DND-41 (cell line): ENCODE measurements at regions not wholly inside any gene's neighbourhood (a gene's known extent, or its start where the extent isn't known, plus 50 kb on each side); places are given as distances from the start of the nearest gene placed in this dataset.
"Not testable (repeated sequence)": the region's sequence is repeated elsewhere in the genome, so short reads cannot be mapped to it uniquely, and the experiment has no call there.

Experiments used
- ATAC-seq: fragments of 200-7000 bp; cut with Tn5 transposase; 3 replicates; pipeline ENCODE4 v1.9.1; 2021; ENCODE audit warnings: low read depth; ENCODE audit not compliant: insufficient read depth
- DNase-seq: peaks from one replicate; pipeline ENCODE4 v3.0.0-alpha.2; 2020
- H2AFZ ChIP-seq: 2 replicates; pipeline ENCODE4 v1.6.0; 2012; ENCODE audit warnings: low read depth, low read length
- H3K27ac ChIP-seq: 2 replicates; pipeline ENCODE4 v1.5.1; 2012; ENCODE audit warnings: low read length, inconsistent platforms
- H3K27me3 ChIP-seq: fragments of 200-600 bp; sonication (generic); 2 replicates; pipeline ENCODE4 v1.6.0; 2012; ENCODE audit warnings: low read length, mild to moderate bottlenecking, inconsistent platforms; ENCODE audit not compliant: insufficient read depth, poor library complexity
- H3K36me3 ChIP-seq: 2 replicates; pipeline ENCODE4 v1.5.1; 2012; ENCODE audit warnings: low read length, inconsistent platforms; ENCODE audit not compliant: insufficient read depth
- H3K4me1 ChIP-seq: 2 replicates; pipeline ENCODE4 v1.5.1; 2012; ENCODE audit warnings: mild to moderate bottlenecking, low read length; ENCODE audit not compliant: insufficient read depth
- H3K4me2 ChIP-seq: 2 replicates; pipeline ENCODE4 v1.6.0; 2012; ENCODE audit warnings: mild to moderate bottlenecking, moderate library complexity, low read length, inconsistent platforms; ENCODE audit not compliant: insufficient read depth
- H3K4me3 ChIP-seq, 2 experiments: fragments of 200-600 bp in 1 of 2; shearing (Covaris generic) in 1 of 2; 2 replicates each; pipeline ENCODE4 v1.5.1; 2012 to 2016; ENCODE audit warnings: inconsistent platforms in 2 of 2, low read length in 2 of 2, mild to moderate bottlenecking in 2 of 2, low read depth in 1 of 2, moderate library complexity in 1 of 2
- H3K79me2 ChIP-seq: 2 replicates; pipeline ENCODE4 v1.6.0; 2012; ENCODE audit warnings: low read length, inconsistent platforms; ENCODE audit not compliant: insufficient read depth
- H3K9ac ChIP-seq: 2 replicates; pipeline ENCODE4 v1.6.0; 2012; ENCODE audit warnings: low read depth, mild to moderate bottlenecking, inconsistent platforms, low read length, moderate library complexity
- H3K9me3 ChIP-seq: 2 replicates; pipeline ENCODE4 v1.5.1; 2012; ENCODE audit warnings: low read length, moderate library complexity, mild to moderate bottlenecking, inconsistent platforms; ENCODE audit not compliant: insufficient read depth, severe bottlenecking
- H4K20me1 ChIP-seq: 2 replicates; pipeline ENCODE4 v1.6.0; 2012; ENCODE audit warnings: low read length; ENCODE audit not compliant: insufficient read depth
- EZH2 ChIP-seq: IDR thresholded peaks from 3 replicates; pipeline ENCODE4 v1.6.1; 2012; ENCODE audit warnings: borderline replicate concordance, low read depth, mild to moderate bottlenecking, moderate library complexity, low read length, inconsistent platforms; ENCODE audit not compliant: severe bottlenecking
- TF ChIP-seq, protein P1 (sequence below): IDR thresholded peaks from 2 replicates; pipeline ENCODE4 v1.5.1; 2012; ENCODE audit warnings: borderline replicate concordance, low read length, moderate library complexity, mild to moderate bottlenecking; ENCODE audit not compliant: poor library complexity, severe bottlenecking; ENCODE audit errors: extremely low read depth

- ATAC-seq = no peak
These were observed 86.9 kb upstream of the COPS8 start for GRCh38 chr2:236998758-236999157.

DNA sequence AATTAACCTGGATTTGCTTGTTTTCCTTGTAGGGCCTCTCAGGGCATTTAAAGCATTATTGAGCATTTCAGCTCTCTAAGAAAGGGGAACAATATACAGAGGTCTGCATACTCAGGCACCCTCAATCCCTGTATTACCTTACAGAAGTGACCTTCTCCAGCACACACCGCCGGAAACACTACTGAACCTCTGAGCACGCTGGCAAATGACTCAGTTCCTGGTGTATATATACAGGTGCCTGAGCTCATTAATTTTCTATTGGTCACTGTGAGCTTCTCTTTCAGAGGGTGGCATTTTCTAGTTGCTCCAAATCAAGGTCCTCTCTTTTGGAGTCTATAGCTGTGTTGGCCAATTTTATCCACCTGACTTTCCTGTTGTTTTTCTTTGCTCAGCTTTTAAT is 85.2 kb upstream of the COPS8 start:
- DNase-seq (no peak), ATAC-seq (no peak)
- no peaks in the 10 kb centered on the region for H3K36me3 ChIP-seq
- H3K27me3 ChIP-seq = peaks cover 2% of the 10 kb centered on the region
- no peaks in the 10 kb centered on the region for H4K20me1 ChIP-seq
- H3K4me2 ChIP-seq = no peak overlapping the region
- H3K79me2 ChIP-seq = no peaks in the 10 kb centered on the region
- H3K9ac ChIP-seq = no peak overlapping the region
- H3K9me3 ChIP-seq = no peaks in the 10 kb centered on the region
- no peak overlapping the region for H2AFZ ChIP-seq
- TF ChIP-seq, protein P1, sequence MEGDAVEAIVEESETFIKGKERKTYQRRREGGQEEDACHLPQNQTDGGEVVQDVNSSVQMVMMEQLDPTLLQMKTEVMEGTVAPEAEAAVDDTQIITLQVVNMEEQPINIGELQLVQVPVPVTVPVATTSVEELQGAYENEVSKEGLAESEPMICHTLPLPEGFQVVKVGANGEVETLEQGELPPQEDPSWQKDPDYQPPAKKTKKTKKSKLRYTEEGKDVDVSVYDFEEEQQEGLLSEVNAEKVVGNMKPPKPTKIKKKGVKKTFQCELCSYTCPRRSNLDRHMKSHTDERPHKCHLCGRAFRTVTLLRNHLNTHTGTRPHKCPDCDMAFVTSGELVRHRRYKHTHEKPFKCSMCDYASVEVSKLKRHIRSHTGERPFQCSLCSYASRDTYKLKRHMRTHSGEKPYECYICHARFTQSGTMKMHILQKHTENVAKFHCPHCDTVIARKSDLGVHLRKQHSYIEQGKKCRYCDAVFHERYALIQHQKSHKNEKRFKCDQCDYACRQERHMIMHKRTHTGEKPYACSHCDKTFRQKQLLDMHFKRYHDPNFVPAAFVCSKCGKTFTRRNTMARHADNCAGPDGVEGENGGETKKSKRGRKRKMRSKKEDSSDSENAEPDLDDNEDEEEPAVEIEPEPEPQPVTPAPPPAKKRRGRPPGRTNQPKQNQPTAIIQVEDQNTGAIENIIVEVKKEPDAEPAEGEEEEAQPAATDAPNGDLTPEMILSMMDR = no peak
- TF ChIP-seq EZH2 = no peak
- no peaks in the 10 kb centered on the region for H3K4me1 ChIP-seq
- H3K4me3 ChIP-seq = no peak overlapping the region
- H3K27ac ChIP-seq = no peak overlapping the region

More at GRCh38 chr2:236998758-236999157, 86.9 kb upstream of the COPS8 start:
- no peak overlapping the region for H3K4me3 ChIP-seq
- H3K27me3 ChIP-seq = peaks cover 2% of the 10 kb centered on the region
- H3K79me2 ChIP-seq = no peaks in the 10 kb centered on the region
- H2AFZ ChIP-seq = no peak overlapping the region
- H3K9me3 ChIP-seq = no peaks in the 10 kb centered on the region
- TF ChIP-seq, protein P1 = no peak
- no peak for TF ChIP-seq EZH2
- H3K4me2 ChIP-seq = no peak overlapping the region
- no peak overlapping the region for H3K27ac ChIP-seq
- no peak for DNase-seq
- no peaks in the 10 kb centered on the region for H3K4me1 ChIP-seq
- no peaks in the 10 kb centered on the region for H3K36me3 ChIP-seq
- H3K9ac ChIP-seq = no peak overlapping the region
- no peaks in the 10 kb centered on the region for H4K20me1 ChIP-seq

DNA sequence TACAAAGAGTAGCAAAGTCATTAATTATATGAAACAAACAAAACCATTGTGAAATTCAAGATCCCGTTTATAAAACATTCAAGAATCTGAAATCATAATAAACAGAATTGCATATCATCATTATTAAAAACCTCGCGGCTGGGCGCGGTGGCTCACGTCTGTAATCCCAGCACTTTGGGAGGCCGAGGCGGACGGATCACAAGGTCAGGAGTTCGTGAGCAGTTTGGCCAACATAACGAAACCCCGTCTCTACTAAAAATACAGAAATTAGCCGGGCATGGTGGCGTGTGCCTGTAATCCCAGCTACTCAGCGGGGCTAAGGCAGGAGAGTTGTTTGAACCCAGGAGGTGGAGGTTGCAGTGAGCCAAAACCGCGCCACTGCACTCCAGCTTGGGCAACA is 80.3 kb upstream of the COPS8 start:
- not testable (repeated sequence) for H4K20me1 ChIP-seq, H2AFZ ChIP-seq, H3K9ac ChIP-seq, H3K27ac ChIP-seq, H3K27me3 ChIP-seq, H3K4me1 ChIP-seq, H3K9me3 ChIP-seq, ATAC-seq, H3K79me2 ChIP-seq, H3K36me3 ChIP-seq, H3K4me2 ChIP-seq, DNase-seq, H3K4me3 ChIP-seq

DNA sequence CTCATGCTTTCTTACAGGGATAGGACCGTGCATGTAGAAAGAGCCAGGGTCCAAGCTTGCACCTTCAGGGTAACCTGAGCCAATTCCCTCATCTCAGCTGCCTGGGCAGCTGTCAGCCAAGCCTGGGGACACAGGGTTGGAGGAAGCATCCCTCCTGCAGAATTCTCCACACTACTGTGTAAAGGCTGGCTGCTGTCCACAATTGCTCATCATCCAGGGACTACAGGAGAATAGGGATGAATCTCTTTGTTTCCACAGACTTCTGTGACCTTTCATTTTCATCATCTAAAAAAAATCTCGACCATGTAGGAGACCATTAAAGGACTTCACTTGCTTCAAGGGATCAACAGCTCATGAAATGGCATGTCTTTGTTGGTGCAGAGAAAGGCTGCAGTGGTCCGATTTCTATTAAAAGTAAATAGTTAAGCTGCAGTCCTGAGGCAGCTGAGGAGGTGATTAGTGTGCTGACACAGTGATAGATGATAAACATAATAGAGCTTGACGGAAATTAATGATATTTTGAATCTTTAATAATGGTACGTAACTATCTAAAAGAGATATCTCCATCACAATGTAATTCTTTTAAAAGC is 74.4 kb upstream of the COPS8 start:
- no peak overlapping the region for H3K27ac ChIP-seq
- no peak overlapping the region for H3K4me2 ChIP-seq
- no peaks in the 10 kb centered on the region for H4K20me1 ChIP-seq
- H3K36me3 ChIP-seq = no peaks in the 10 kb centered on the region
- no peak for ATAC-seq
- no peak overlapping the region for H3K9ac ChIP-seq
- TF ChIP-seq, protein P1 = no peak
- no peak for TF ChIP-seq EZH2
- H3K27me3 ChIP-seq = peaks cover 10% of the 10 kb centered on the region
- DNase-seq = no peak
- H3K9me3 ChIP-seq = no peaks in the 10 kb centered on the region
- H3K4me1 ChIP-seq = no peaks in the 10 kb centered on the region
- H3K79me2 ChIP-seq = no peaks in the 10 kb centered on the region
- H3K4me3 ChIP-seq = no peak overlapping the region
- no peak overlapping the region for H2AFZ ChIP-seq
